ENCODE measurements at regions not wholly inside any gene's neighbourhood (a gene's known extent, or its start where the extent isn't known, plus 50 kb on each side); places are given as distances from the start of the nearest gene placed in this dataset.

DNA sequence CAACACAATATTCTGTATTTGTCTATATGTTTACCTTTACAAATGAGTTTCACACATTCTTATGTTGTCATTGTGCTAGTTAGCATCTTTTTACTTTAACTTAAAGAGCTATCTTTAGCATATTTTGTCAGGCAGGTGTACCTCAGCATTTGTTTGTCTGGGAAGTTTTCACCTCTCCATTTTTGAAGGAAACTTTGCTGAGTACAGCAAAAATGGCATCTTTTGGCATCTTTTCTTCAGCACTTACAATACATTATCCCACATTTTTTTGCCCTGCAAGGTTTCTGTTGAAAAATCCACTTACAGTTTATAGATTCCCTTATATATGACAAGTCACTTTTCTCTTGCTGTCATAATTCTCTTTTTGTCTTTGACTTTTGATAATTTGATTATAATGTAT lies 171.3 kb upstream of the XIRP2 start:
- TF ChIP-seq, protein P1, sequence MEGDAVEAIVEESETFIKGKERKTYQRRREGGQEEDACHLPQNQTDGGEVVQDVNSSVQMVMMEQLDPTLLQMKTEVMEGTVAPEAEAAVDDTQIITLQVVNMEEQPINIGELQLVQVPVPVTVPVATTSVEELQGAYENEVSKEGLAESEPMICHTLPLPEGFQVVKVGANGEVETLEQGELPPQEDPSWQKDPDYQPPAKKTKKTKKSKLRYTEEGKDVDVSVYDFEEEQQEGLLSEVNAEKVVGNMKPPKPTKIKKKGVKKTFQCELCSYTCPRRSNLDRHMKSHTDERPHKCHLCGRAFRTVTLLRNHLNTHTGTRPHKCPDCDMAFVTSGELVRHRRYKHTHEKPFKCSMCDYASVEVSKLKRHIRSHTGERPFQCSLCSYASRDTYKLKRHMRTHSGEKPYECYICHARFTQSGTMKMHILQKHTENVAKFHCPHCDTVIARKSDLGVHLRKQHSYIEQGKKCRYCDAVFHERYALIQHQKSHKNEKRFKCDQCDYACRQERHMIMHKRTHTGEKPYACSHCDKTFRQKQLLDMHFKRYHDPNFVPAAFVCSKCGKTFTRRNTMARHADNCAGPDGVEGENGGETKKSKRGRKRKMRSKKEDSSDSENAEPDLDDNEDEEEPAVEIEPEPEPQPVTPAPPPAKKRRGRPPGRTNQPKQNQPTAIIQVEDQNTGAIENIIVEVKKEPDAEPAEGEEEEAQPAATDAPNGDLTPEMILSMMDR (IDR thresholded peaks at IDR 0.05), result no peak
- no peak for TF ChIP-seq POLR2A (IDR thresholded peaks at IDR 0.05)
